OCI-LY1 (cell line): ENCODE measurements at regions not wholly inside any gene's neighbourhood (a gene's known extent, or its start where the extent isn't known, plus 50 kb on each side); places are given as distances from the start of the nearest gene placed in this dataset.

ENCODE experiments used
- H2AFZ ChIP-seq: fragments of 200-600 bp; sonication (generic), shearing (Covaris generic); 2 replicates; pipeline ENCODE4 v1.6.0; 2014; ENCODE audit warnings: antibody characterized with exemption, mild to moderate bottlenecking, low read length
- H3F3A ChIP-seq: fragments of 200-600 bp; sonication (generic), shearing (Covaris generic); 2 replicates; pipeline ENCODE4 v1.6.0; 2014; ENCODE audit warnings: mild to moderate bottlenecking, antibody characterized with exemption, low read length, moderate library complexity; ENCODE audit not compliant: insufficient read depth
- H3K27ac ChIP-seq: fragments of 200-600 bp; sonication (generic); 2 replicates; pipeline ENCODE4 v1.5.1; 2014; ENCODE audit warnings: low read length, mixed run types, mild to moderate bottlenecking, low read depth; ENCODE audit not compliant: poor library complexity, severe bottlenecking
- H3K27me3 ChIP-seq: fragments of 200-600 bp; sonication (generic); 2 replicates; pipeline ENCODE4 v1.6.0; 2014; ENCODE audit warnings: antibody characterized with exemption, mild to moderate bottlenecking, low read length, moderate library complexity; ENCODE audit not compliant: insufficient read depth
- H3K36me3 ChIP-seq: fragments of 200-600 bp; sonication (generic); 2 replicates; pipeline ENCODE4 v1.6.1; 2014; ENCODE audit warnings: mild to moderate bottlenecking, antibody characterized with exemption, low read length, moderate library complexity, mixed read lengths; ENCODE audit not compliant: insufficient read depth
- H3K4me1 ChIP-seq: fragments of 200-600 bp; sonication (generic); 2 replicates; pipeline ENCODE4 v1.5.1; 2014; ENCODE audit warnings: mild to moderate bottlenecking, low read length, moderate library complexity; ENCODE audit not compliant: insufficient read depth, severe bottlenecking
- H3K4me2 ChIP-seq: fragments of 200-600 bp; sonication (generic), shearing (Covaris generic); 2 replicates; pipeline ENCODE4 v1.6.1; 2014; ENCODE audit warnings: low read length
- H3K4me3 ChIP-seq: fragments of 200-600 bp; sonication (generic); 2 replicates; pipeline ENCODE4 v1.5.1; 2014; ENCODE audit warnings: low read length, low read depth, mild to moderate bottlenecking, mixed read lengths; ENCODE audit not compliant: poor library complexity, severe bottlenecking
- H3K79me2 ChIP-seq: fragments of 200-600 bp; shearing (Covaris generic); 2 replicates; pipeline ENCODE4 v1.6.1; 2016; ENCODE audit warnings: mixed run types, low read length, mixed read lengths; ENCODE audit not compliant: insufficient read depth
- H3K9ac ChIP-seq: fragments of 200-600 bp; sonication (generic), shearing (Covaris generic); 2 replicates; pipeline ENCODE4 v1.6.1; 2014; ENCODE audit warnings: mild to moderate bottlenecking, low read length, mixed read lengths
- H3K9me2 ChIP-seq: fragments of 200-600 bp; sonication (generic), shearing (Covaris generic); 2 replicates; pipeline ENCODE4 v1.6.1; 2014; ENCODE audit warnings: low read depth, mild to moderate bottlenecking, low read length, mixed read lengths
- H3K9me3 ChIP-seq: fragments of 200-600 bp; shearing (Covaris generic); 2 replicates; pipeline ENCODE4 v1.6.1; 2014; ENCODE audit warnings: low read length, mixed read lengths
- H4K20me1 ChIP-seq: fragments of 200-600 bp; sonication (generic), shearing (Covaris generic); 2 replicates; pipeline ENCODE4 v1.6.0; 2016; ENCODE audit warnings: mild to moderate bottlenecking, low read length; ENCODE audit not compliant: insufficient read depth
- EZH2 ChIP-seq: fragments of 200-600 bp; sonication (generic), shearing (Covaris generic); IDR thresholded peaks from 2 replicates; pipeline ENCODE4 v1.8.0; 2017; ENCODE audit warnings: borderline replicate concordance, mixed run types, mild to moderate bottlenecking, antibody characterized with exemption, low read length, moderate library complexity, mixed read lengths
- TF ChIP-seq, protein P1 (sequence below): fragments of 200-600 bp; sonication (generic), shearing (Covaris generic); IDR thresholded peaks from 2 replicates; pipeline ENCODE4 v1.5.1; 2017; ENCODE audit warnings: mild to moderate bottlenecking, antibody characterized with exemption, low read length, moderate library complexity, mixed read lengths

- no peaks in the 10 kb centered on the region for H4K20me1 ChIP-seq
- H3K9ac ChIP-seq: no peak overlapping the region
- no peak overlapping the region for H3K4me3 ChIP-seq
- peaks cover 5% of the 10 kb centered on the region; the same call in 1 of the 2 replicates for H3K27me3 ChIP-seq
- H3K27ac ChIP-seq: no peak overlapping the region
- H3K79me2 ChIP-seq: no peaks in the 10 kb centered on the region
- no peaks in the 10 kb centered on the region for H3K36me3 ChIP-seq
- H3K4me1 ChIP-seq: no peaks in the 10 kb centered on the region
- no peaks in the 10 kb centered on the region for H3F3A ChIP-seq
- no peak overlapping the region for H3K4me2 ChIP-seq
- TF ChIP-seq, protein P1, sequence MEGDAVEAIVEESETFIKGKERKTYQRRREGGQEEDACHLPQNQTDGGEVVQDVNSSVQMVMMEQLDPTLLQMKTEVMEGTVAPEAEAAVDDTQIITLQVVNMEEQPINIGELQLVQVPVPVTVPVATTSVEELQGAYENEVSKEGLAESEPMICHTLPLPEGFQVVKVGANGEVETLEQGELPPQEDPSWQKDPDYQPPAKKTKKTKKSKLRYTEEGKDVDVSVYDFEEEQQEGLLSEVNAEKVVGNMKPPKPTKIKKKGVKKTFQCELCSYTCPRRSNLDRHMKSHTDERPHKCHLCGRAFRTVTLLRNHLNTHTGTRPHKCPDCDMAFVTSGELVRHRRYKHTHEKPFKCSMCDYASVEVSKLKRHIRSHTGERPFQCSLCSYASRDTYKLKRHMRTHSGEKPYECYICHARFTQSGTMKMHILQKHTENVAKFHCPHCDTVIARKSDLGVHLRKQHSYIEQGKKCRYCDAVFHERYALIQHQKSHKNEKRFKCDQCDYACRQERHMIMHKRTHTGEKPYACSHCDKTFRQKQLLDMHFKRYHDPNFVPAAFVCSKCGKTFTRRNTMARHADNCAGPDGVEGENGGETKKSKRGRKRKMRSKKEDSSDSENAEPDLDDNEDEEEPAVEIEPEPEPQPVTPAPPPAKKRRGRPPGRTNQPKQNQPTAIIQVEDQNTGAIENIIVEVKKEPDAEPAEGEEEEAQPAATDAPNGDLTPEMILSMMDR: no peak
- TF ChIP-seq EZH2: no peak
- H3K9me3 ChIP-seq: no peaks in the 10 kb centered on the region
- no peak overlapping the region for H2AFZ ChIP-seq
- H3K9me2 ChIP-seq: no peaks in the 10 kb centered on the region
Observed at GRCh38 chr14:34362641-34363251, 99.3 kb downstream of the SPTSSA start.

GRCh38 chr14:34361504-34362011 lies 100.5 kb downstream of the SPTSSA start:
- Histone ChIP-seq H4K20me1 (no peaks in the 10 kb centered on the region), H3K9ac (no peak overlapping the region), H3K79me2 (no peaks in the 10 kb centered on the region), H3K27me3 (peaks cover 5% of the 10 kb centered on the region; the same call in 1 of the 2 replicates), H2AFZ (no peak overlapping the region), H3K36me3 (no peaks in the 10 kb centered on the region), H3K4me2 (no peak overlapping the region), H3K27ac (no peak overlapping the region), H3K9me3 (no peaks in the 10 kb centered on the region), H3F3A (no peaks in the 10 kb centered on the region), H3K9me2 (no peaks in the 10 kb centered on the region), H3K4me3 (no peak overlapping the region), H3K4me1 (no peaks in the 10 kb centered on the region)
- TF ChIP-seq EZH2: no peak
- TF ChIP-seq, protein P1: no peak

DNA sequence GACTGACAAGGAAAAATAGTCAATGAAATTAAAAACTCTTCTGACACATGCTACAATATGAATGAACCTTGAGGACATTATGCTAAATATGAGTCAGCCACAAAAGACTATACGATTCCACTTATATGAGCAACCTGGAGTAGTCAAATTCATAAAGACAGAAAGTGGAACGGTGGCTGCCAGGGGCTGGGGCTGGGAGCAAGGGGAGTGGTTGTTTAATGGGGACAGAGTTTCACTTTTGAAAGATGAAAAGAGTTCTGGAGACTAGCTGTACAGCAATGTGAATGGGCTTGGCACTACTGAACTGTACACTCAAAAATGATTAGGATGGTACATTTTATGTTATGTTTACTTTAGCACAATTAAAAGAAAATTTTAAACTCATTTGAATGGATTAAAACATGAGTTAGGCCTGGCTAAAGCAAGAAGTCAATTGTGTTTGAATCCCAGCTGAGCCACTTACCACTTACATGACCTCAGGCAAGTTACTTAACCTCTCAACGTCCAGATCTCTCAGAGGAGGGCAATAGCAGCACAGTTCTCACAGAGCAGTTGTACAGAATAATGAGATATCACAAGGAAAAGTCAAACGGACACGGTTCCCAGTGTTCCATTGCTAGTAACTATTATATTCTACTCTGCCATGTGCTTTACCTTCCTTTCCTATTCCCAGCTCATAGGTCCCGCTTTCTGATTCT lies 102.5 kb downstream of the SPTSSA start:
- no peak overlapping the region for H3K27ac ChIP-seq
- H3K27me3 ChIP-seq: peaks cover 5% of the 10 kb centered on the region; the same call in 1 of the 2 replicates
- no peak for TF ChIP-seq EZH2
- TF ChIP-seq, protein P1: no peak
- no peak overlapping the region for H2AFZ ChIP-seq
- H3F3A ChIP-seq: no peaks in the 10 kb centered on the region
- no peaks in the 10 kb centered on the region for H3K9me2 ChIP-seq
- H4K20me1 ChIP-seq: no peaks in the 10 kb centered on the region
- no peaks in the 10 kb centered on the region for H3K79me2 ChIP-seq
- H3K36me3 ChIP-seq: no peaks in the 10 kb centered on the region
- no peak overlapping the region for H3K9ac ChIP-seq
- no peak overlapping the region for H3K4me2 ChIP-seq
- no peaks in the 10 kb centered on the region for H3K9me3 ChIP-seq
- no peak overlapping the region for H3K4me3 ChIP-seq
- no peaks in the 10 kb centered on the region for H3K4me1 ChIP-seq
